ENCODE measurements at regions not wholly inside any gene's neighbourhood (a gene's known extent, or its start where the extent isn't known, plus 50 kb on each side); places are given as distances from the start of the nearest gene placed in this dataset.

DNA sequence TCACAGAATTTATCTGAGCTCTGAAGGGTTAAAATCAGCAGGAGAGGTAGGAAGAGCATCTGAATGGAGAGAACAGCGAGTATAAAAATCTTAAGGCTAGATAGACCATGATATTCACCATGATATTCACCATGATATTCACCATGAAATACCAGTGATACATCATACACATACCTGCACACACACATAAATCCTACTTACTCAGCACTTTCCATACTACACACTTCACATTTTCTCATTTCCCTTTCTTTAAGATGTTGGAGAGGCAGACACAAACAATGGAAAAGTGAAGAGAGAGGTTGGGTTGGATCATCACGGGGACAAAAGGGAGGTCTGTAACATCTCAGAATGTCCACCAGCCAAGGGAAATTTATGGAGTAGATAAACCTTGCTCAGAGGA, 66.4 kb upstream of the ATP10B start:
- TF ChIP-seq, protein P1, sequence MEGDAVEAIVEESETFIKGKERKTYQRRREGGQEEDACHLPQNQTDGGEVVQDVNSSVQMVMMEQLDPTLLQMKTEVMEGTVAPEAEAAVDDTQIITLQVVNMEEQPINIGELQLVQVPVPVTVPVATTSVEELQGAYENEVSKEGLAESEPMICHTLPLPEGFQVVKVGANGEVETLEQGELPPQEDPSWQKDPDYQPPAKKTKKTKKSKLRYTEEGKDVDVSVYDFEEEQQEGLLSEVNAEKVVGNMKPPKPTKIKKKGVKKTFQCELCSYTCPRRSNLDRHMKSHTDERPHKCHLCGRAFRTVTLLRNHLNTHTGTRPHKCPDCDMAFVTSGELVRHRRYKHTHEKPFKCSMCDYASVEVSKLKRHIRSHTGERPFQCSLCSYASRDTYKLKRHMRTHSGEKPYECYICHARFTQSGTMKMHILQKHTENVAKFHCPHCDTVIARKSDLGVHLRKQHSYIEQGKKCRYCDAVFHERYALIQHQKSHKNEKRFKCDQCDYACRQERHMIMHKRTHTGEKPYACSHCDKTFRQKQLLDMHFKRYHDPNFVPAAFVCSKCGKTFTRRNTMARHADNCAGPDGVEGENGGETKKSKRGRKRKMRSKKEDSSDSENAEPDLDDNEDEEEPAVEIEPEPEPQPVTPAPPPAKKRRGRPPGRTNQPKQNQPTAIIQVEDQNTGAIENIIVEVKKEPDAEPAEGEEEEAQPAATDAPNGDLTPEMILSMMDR (IDR thresholded peaks at IDR 0.05): no peak
- peaks cover 0 to 12% (median 0%) of the 10 kb centered on the region in 9 donors for H3K27me3 ChIP-seq
- H3K27ac ChIP-seq: no peak overlapping the region
- no peak for DNase-seq
- H3K9me3 ChIP-seq: no peaks in the 10 kb centered on the region
- H3K4me3 ChIP-seq: no peak overlapping the region
- WGBS, 4 donors: 73 to 80% (median 73%) methylated on average over 2 of the region's 2 CpGs
- intact Hi-C loops (cut with DNase I): no loop called here
- no peaks in the 10 kb centered on the region for H3K4me1 ChIP-seq
- ATAC-seq: no peak
- H3K36me3 ChIP-seq: no peaks in the 10 kb centered on the region

DNA sequence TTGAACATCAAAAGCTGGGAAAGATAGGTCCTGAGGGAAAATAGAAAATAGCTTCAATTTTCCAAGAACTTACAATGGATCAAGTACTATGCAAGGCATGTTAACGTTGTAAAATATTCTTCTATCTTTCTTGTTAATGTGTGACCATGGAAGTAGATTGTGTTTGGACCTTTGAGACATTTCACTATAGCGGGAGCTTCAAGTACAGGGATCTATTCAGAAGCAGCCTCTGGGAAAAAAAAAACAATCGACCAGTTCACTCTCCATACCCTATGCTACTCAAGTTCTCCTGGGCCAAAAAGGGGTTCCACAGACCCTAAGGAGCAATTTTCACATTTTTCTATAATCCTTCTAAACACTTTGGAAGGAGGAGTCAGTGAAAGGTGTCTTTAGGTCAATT, 54.1 kb upstream of the ATP10B start:
- intact Hi-C loops (cut with DNase I): no loop called here
- Histone ChIP-seq H3K27ac (no peak overlapping the region), H3K27me3 (peaks cover 0 to 5% (median 0%) of the 10 kb centered on the region in 9 donors), H3K4me3 (no peak overlapping the region), H3K9me3 (no peaks in the 10 kb centered on the region), H3K4me1 (no peaks in the 10 kb centered on the region), H3K36me3 (no peaks in the 10 kb centered on the region)
- 80 to 87% (median 84%) methylated on average over 3 of the region's 3 CpGs for WGBS, 4 donors
- no peak for ATAC-seq
- DNase-seq: no peak
- no peak for TF ChIP-seq POLR2A (IDR thresholded peaks at IDR 0.05)
- TF ChIP-seq, protein P1 (IDR thresholded peaks at IDR 0.05): no peak

DNA sequence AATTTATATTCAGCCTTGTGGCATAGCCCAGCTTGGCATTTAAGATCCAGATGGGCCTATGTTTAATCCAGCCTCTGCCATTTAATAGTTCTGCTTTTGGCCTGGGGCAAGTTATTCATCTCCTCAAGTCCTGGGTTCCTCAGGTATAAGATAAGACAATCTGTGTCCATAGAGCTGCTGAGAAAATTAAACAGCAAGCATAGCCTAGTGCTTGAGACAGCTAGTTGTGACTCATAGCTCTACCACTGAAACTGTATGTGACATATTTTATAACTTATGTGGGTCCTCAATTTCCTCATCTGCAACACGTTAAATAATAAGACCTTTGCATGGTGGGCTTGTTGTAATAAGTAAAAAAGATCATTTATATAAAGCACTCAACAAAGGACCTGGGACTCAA, 53.3 kb upstream of the ATP10B start:
- ATAC-seq (no peak), DNase-seq (no peak)
- peaks cover 0 to 5% (median 0%) of the 10 kb centered on the region in 9 donors for H3K27me3 ChIP-seq
- H3K27ac ChIP-seq: no peak overlapping the region
- no peaks in the 10 kb centered on the region for H3K9me3 ChIP-seq
- intact Hi-C loops (cut with DNase I): no loop called here
- TF ChIP-seq POLR2A (IDR thresholded peaks at IDR 0.05): no peak
- TF ChIP-seq, protein P1 (IDR thresholded peaks at IDR 0.05): no peak
- no peak overlapping the region for H3K4me3 ChIP-seq
- no peaks in the 10 kb centered on the region for H3K36me3 ChIP-seq
- WGBS, 4 donors: 79 to 92% (median 85%) methylated on average over 1 of the region's 1 CpG
- H3K4me1 ChIP-seq: no peaks in the 10 kb centered on the region

DNA sequence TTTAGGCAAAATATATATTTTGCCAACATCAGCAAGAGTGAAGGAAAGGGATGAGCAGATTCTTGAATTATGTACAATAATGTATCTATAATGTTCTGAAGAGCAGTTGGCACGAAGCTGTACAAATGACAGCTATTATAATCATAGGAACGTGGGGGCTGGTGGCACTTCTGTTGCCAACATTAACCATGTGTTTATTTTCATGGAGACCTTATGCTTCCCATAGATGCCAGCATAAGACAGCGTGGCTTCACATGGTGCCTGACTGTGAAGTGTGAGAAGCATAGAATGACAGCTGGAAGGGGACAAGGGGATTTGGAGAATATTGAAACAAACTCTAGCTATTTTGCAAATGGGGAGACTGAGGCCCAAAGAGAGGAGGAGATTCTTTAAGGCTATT, 52.6 kb upstream of the ATP10B start:
- Histone ChIP-seq H3K9me3 (no peaks in the 10 kb centered on the region), H3K4me3 (no peak overlapping the region), H3K4me1 (no peaks in the 10 kb centered on the region), H3K36me3 (no peaks in the 10 kb centered on the region), H3K27me3 (peaks cover 0 to 5% (median 0%) of the 10 kb centered on the region in 9 donors), H3K27ac (no peak overlapping the region)
- TF ChIP-seq POLR2A (IDR thresholded peaks at IDR 0.05): no peak
- TF ChIP-seq, protein P1 (IDR thresholded peaks at IDR 0.05): no peak
- 42 to 51% (median 47%) methylated on average over 3 of the region's 3 CpGs for WGBS, 4 donors
- DNase-seq: no peak
- intact Hi-C loops (cut with DNase I): no loop called here
- no peak for ATAC-seq
